Activated CD8-positive, alpha-beta T cell treated with anti-CD3 and anti-CD28 coated beads for 36 hours (primary cell): ENCODE measurements at regions not wholly inside any gene's neighbourhood (a gene's known extent, or its start where the extent isn't known, plus 50 kb on each side); places are given as distances from the start of the nearest gene placed in this dataset.

ENCODE experiments used
- ATAC-seq: fragments of 200-7000 bp; cut with Tn5 transposase; one replicate; pipeline ENCODE4 v1.10.0; 2021; ENCODE audit warnings: mild to moderate bottlenecking, moderate library complexity
- CTCF ChIA-PET: fragments of 350-600 bp; sonication (Branson Sonifier 250); formaldehyde crosslinking; loops from one replicate; lab custom pipeline; 2021; ENCODE audit warnings: antibody characterized with exemption; lab: Charles Lee
- POLR2A ChIA-PET: fragments of 350-600 bp; sonication (Branson Sonifier 250); formaldehyde crosslinking; loops from one replicate; lab custom pipeline; 2021; ENCODE audit warnings: antibody characterized with exemption; lab: Charles Lee
- DNase-seq: peaks from one replicate; pipeline ENCODE4 v3.0.0-alpha.2; 2020
- H3K27ac Mint-ChIP-seq: one replicate; pipeline ENCODE4 v1.8.0; 2021; ENCODE audit warnings: mild to moderate bottlenecking, mixed read lengths
- H3K27me3 Mint-ChIP-seq: one replicate; pipeline ENCODE4 v1.8.0; 2021; ENCODE audit warnings: mixed read lengths
- H3K36me3 Mint-ChIP-seq: one replicate; pipeline ENCODE4 v1.8.0; 2021; ENCODE audit warnings: low read depth, mixed read lengths
- H3K4me1 Mint-ChIP-seq: one replicate; pipeline ENCODE4 v1.8.0; 2021; ENCODE audit warnings: low read depth, mixed read lengths
- H3K4me3 Mint-ChIP-seq: one replicate; pipeline ENCODE4 v1.8.0; 2021; ENCODE audit warnings: mild to moderate bottlenecking, moderate library complexity, mixed read lengths
- H3K9me3 Mint-ChIP-seq: one replicate; pipeline ENCODE4 v1.8.0; 2021; ENCODE audit warnings: mixed read lengths
- intact Hi-C: fragments of 100-400 bp; cut with micrococcal nuclease; formaldehyde crosslinking; loops from one replicate; pipeline ENCODE4 v1.10.0; 2022
- TF ChIP-seq, protein P1 (sequence below): fragments of 200-600 bp; IDR thresholded peaks from one replicate; pipeline ENCODE4 v1.8.0; 2022; ENCODE audit warnings: antibody characterized with exemption, mild to moderate bottlenecking

DNA sequence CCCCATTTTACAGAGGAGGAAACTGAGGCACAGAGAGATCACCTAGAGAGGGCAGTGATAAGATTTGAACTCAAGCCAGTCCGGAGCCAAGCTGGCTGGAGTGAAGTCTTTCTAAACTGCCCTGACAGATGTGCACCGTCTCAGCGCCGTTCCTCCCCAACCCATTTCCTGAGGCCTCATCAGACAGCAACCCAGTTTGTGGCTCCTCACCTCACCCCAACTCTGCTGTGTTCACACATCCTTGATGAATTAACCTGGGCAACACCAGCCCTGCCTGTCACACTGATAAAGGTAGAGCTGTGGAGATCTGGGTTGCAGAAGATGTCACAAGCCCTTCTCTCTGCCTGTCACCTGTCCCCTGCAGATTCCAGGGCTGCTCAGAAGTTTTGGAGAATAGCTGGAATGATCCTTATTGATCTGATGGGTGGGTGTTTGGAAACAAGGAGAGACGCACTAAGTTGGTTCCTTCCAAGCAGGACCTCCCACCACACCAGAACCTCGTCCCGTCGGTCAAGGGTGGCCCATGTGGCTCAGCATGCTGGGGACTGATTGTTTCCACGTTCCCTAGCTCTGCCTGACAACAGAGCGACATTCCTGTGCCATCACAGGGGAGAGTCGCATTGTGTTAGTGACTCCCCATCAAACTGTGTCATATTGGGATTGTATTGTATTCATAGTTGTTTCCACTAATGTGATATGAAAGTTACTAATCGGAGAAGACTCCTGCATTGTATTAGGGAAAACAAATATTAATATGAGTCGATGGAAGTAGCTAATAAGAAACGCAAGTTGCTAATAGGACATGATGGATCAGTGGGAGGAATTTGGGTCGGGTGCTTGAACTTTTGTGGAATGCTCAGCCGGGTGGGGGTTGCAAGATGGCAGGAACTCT, 200.6 kb downstream of the PHETA1 start:
- ATAC-seq (no peak), DNase-seq (no peak)
- H3K4me1 Mint-ChIP-seq, result no peaks in the 10 kb centered on the region
- H3K27me3 Mint-ChIP-seq, result no peaks in the 10 kb centered on the region
- intact Hi-C loops, result no loop called here
- ChIA-PET CTCF (no interaction called here), POLR2A (no interaction called here)
- no peaks in the 10 kb centered on the region for H3K9me3 Mint-ChIP-seq
- no peak overlapping the region for H3K4me3 Mint-ChIP-seq
- no peaks in the 10 kb centered on the region for H3K36me3 Mint-ChIP-seq
- TF ChIP-seq, protein P1, sequence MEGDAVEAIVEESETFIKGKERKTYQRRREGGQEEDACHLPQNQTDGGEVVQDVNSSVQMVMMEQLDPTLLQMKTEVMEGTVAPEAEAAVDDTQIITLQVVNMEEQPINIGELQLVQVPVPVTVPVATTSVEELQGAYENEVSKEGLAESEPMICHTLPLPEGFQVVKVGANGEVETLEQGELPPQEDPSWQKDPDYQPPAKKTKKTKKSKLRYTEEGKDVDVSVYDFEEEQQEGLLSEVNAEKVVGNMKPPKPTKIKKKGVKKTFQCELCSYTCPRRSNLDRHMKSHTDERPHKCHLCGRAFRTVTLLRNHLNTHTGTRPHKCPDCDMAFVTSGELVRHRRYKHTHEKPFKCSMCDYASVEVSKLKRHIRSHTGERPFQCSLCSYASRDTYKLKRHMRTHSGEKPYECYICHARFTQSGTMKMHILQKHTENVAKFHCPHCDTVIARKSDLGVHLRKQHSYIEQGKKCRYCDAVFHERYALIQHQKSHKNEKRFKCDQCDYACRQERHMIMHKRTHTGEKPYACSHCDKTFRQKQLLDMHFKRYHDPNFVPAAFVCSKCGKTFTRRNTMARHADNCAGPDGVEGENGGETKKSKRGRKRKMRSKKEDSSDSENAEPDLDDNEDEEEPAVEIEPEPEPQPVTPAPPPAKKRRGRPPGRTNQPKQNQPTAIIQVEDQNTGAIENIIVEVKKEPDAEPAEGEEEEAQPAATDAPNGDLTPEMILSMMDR, result no peak
- no peak overlapping the region for H3K27ac Mint-ChIP-seq

DNA sequence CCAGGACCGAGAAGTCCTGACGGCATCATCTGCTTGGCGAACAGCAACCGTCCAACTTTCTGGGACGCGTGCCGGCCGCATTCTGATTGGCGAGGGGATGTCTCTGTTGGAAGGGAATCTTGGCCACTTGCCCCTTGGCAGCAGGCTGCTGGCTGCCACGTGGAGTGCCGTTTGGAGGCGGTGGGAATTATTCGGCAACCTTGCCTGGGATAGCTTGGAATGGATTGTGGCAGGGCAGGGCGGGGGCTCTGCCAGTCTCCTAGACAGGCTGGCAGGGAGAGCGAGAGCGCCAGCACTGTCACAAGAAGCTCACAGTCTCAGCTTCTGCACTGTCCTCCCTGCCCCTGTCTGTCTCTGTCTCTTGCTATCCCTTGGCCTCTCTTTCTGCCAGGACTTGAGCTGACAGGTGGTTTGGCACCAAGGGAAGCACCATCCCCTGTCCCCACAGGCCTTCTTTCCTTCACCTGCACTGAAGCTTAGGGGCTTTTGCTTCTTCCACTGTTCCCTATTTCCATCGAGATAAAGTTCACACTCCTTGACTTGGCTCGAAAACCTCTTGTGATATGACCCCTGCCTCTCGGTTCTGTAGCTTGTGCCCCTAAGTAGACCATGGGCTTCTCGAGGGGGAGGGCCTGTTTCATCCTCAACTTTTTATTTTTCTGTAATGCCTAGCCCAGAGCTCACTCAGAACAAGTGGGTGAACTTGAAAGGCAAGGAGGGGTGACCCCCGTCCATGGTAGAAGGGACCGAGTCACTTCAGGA, 201.9 kb downstream of the PHETA1 start:
- CTCF ChIA-PET, result interaction anchor here (0.6 kb wide), 1 partner anchor 105 kb away, joined by 3 read pairs; no protein-coding TSS in a partner anchor
- H3K36me3 Mint-ChIP-seq, result no peaks in the 10 kb centered on the region

DNA sequence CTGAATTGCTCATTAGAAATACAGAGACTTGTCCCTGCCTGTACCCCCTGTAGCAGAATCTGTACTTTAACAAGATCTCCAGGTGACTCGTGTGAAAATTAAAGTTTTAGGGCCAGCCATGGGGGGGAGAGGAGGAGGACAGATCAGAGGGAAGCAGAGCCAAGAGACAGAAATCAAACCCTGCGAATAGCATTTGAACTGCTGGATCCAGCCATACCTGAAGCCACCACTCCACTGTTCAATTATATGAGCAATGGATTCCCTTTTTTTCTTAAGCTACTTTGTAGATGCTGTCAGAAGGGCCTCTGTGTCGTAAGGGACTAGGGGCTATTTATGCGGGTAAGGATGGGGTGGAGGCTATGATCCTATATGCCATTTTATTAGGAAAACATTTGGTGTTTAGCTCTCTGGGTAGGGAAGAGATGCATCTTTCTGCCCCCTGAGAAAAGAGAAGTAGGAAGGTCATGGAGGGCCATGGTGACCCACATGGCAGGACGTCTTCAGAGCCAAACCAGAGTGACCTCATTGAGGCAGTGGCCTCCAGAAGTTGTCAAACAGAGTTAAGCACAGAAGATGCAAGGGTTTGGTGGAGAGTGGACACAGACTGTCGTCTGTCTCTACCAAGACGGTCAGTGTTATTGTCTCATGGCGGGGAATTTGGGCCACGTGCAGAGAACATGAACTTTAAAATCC, 203.9 kb downstream of the PHETA1 start:
- intact Hi-C loops, result no loop called here
- POLR2A ChIA-PET, result no interaction called here
- no peak overlapping the region for H3K27ac Mint-ChIP-seq
- no peaks in the 10 kb centered on the region for H3K4me1 Mint-ChIP-seq
- no peaks in the 10 kb centered on the region for H3K9me3 Mint-ChIP-seq
- CTCF ChIA-PET, result no interaction called here
- TF ChIP-seq, protein P1, result no peak
- ATAC-seq, result no peak
- H3K36me3 Mint-ChIP-seq, result no peaks in the 10 kb centered on the region
- DNase-seq, result no peak
- H3K27me3 Mint-ChIP-seq, result no peaks in the 10 kb centered on the region
- H3K4me3 Mint-ChIP-seq, result no peak overlapping the region

More for the DNA sequence above, 201.9 kb downstream of the PHETA1 start:
- Mint-ChIP-seq H3K9me3 (no peaks in the 10 kb centered on the region), H3K4me1 (no peaks in the 10 kb centered on the region), H3K27ac (no peak overlapping the region), H3K27me3 (no peaks in the 10 kb centered on the region), H3K4me3 (no peak overlapping the region)
- intact Hi-C loops, result no loop called here
- TF ChIP-seq, protein P1, result no peak
- POLR2A ChIA-PET, result no interaction called here
- ATAC-seq, result no peak
- no peak for DNase-seq

DNA sequence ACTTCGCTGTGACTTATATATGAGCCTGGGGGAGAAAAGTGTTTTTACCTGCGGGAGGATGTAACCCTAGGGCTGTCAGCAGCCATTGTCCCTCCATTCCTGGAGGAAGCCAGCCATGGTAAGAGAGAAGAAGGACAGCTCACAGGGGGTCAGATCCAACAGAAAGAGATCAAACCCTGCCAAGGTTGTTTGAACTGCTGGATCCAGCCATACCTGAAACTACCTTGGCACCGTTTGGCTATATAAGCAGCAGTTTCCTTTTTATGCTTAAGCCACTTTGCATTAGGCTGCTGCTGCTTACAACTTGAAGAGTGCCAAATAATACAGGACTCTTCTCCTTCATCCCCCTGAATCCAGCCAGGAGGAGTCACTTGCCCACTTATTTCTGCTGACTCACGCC, 205.5 kb downstream of the PHETA1 start:
- Mint-ChIP-seq H3K9me3 (no peaks in the 10 kb centered on the region), H3K36me3 (no peaks in the 10 kb centered on the region), H3K27me3 (no peaks in the 10 kb centered on the region), H3K4me3 (no peak overlapping the region), H3K27ac (no peak overlapping the region), H3K4me1 (no peaks in the 10 kb centered on the region)
- intact Hi-C loops, result no loop called here
- ChIA-PET POLR2A (no interaction called here), CTCF (no interaction called here)
- DNase-seq (no peak), ATAC-seq (no peak)
- TF ChIP-seq, protein P1, result no peak
